Fibroblast of pulmonary artery (primary cell): ENCODE measurements at regions not wholly inside any gene's neighbourhood (a gene's known extent, or its start where the extent isn't known, plus 50 kb on each side); places are given as distances from the start of the nearest gene placed in this dataset.

ENCODE experiments used
- DNase-seq: peaks from one replicate; pipeline ENCODE4 v3.0.0-alpha.2; 2010; ENCODE audit warnings: low read depth
- H3K4me3 ChIP-seq: replicated peaks from 2 replicates; pipeline ENCODE4 v1.5.1; 2011; ENCODE audit warnings: low read depth, mild to moderate bottlenecking, control low read depth, low read length, moderate library complexity
- TF ChIP-seq, protein P1 (sequence below): IDR thresholded peaks from 2 replicates; pipeline ENCODE4 v1.5.1; 2011; ENCODE audit warnings: mild to moderate bottlenecking, control low read depth, low read length, inconsistent platforms; ENCODE audit errors: missing control alignments

DNA sequence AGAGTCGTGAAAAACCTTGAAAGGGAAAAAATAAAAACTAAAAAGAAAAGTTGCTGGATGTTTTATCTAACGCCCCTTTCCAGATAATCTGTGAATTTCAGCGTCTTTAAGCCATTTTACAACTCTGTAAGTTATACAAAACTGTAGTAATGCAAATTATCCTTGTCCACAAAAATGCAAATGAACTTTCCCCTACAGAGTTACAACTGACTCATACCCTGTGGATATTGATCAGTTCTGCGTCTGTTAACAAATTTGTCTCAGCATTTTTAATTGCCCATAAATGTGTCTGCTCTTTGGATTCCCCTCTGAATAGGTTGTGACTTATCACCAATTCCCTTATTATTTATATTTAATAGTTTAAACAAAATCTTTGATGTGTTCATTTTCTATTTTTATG lies 105.9 kb upstream of the PRLR start:
- H3K4me3 ChIP-seq, result no peak overlapping the region
- no peak for DNase-seq
- TF ChIP-seq, protein P1, sequence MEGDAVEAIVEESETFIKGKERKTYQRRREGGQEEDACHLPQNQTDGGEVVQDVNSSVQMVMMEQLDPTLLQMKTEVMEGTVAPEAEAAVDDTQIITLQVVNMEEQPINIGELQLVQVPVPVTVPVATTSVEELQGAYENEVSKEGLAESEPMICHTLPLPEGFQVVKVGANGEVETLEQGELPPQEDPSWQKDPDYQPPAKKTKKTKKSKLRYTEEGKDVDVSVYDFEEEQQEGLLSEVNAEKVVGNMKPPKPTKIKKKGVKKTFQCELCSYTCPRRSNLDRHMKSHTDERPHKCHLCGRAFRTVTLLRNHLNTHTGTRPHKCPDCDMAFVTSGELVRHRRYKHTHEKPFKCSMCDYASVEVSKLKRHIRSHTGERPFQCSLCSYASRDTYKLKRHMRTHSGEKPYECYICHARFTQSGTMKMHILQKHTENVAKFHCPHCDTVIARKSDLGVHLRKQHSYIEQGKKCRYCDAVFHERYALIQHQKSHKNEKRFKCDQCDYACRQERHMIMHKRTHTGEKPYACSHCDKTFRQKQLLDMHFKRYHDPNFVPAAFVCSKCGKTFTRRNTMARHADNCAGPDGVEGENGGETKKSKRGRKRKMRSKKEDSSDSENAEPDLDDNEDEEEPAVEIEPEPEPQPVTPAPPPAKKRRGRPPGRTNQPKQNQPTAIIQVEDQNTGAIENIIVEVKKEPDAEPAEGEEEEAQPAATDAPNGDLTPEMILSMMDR, result no peak

- TF ChIP-seq, protein P1, result no peak
- DNase-seq, result no peak
- H3K4me3 ChIP-seq, result no peak overlapping the region
Observed at GRCh38 chr5:35335752-35336151, 105.5 kb upstream of the PRLR start.

- no peak for DNase-seq
Observed at GRCh38 chr5:35333366-35333765, 103.1 kb upstream of the PRLR start.

DNA sequence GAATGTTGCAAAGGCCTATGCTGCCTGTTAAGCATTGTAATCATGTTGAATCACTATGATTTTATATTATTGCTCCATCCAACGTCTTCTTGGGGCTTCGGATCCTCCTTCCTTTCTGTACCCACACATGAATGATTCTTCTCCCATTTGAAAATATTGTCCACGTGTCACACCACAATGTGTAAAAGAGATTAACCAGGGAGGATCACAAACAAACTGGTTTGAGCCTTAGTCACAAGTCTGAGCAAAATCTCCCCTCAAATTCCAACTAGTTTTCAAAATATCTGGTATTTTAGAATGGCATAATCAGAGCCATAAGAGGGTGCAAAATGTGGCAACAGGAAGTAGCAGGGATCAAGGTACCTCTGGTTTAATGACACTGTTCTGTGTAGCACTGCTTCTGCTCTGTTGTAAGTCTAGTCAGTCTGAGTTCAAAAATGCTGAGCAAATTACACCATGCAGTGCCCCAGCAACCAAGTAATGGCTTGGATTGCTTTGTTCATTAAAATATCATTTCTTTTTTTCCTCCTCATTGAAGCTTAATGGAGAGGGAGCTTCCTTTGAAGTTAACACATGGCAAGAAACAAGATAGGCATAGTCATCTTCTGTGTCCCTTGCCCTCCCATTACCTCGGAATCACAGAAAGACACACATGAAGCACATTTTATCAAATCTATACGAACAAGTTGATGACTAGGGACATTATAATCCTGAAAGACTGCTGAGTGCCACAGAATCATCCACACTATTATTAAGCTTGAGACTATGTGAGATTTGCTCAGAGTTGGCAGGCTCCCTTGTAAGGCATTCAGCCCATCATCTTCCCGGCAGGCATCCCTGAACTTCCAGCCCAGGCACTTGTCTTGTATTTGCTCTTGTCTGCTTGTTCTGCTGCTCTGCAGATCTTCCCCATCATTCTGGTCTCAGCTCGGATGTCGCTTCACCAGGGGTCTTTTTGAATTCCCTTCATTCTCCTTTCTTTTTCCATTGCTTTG lies 102.0 kb upstream of the PRLR start:
- DNase-seq, result no peak
- H3K4me3 ChIP-seq, result no peak overlapping the region
- TF ChIP-seq, protein P1, result no peak

More at GRCh38 chr5:35333366-35333765, 103.1 kb upstream of the PRLR start:
- H3K4me3 ChIP-seq, result no peak overlapping the region
- TF ChIP-seq, protein P1, result no peak

DNA sequence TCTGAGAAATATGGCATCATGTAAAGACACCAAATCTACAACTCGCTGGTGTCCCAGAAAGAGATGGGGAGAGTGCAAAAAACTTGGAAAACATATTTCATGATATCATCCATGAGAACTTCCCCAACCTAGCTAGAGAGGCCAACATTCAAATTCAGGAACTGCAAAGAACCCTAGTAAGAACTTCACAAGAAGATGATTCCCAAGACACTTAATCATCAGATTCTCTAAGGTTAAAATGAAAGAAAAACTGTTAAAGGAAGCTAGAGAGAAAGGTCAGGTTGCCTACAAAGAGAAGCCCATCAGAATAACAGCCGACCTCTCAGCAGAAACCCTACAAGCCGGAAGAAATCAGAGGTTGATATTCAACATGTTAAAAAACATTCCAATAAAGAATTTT lies 95.5 kb upstream of the PRLR start:
- no peak for DNase-seq
- no peak overlapping the region for H3K4me3 ChIP-seq
- TF ChIP-seq, protein P1, result no peak

DNA sequence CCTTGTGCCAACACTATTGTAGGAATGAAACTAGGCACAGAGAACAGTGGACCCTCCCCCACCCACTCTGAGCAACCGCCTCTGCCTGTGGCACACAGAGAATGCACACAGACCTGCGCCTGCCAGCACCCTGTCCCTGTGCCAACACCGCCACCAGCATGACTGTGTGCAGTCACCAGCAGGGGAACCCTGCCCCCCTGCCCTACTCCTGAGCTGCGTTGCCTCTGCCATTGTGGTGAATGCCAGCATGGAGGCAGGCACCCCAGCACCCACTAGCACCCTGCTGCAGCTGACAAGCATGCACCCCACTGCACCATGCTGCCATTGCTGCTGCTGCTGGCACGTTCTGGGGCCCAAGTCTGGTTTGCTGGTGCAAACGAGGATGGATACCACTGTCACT lies 94.4 kb upstream of the PRLR start:
- DNase-seq, result no peak
- TF ChIP-seq, protein P1, result no peak
- no peak overlapping the region for H3K4me3 ChIP-seq

- no peak overlapping the region for H3K4me3 ChIP-seq
- TF ChIP-seq, protein P1, result no peak
- DNase-seq, result no peak
Observed at GRCh38 chr5:35324201-35324600, 93.9 kb upstream of the PRLR start.
